ENCODE measurements at regions not wholly inside any gene's neighbourhood (a gene's known extent, or its start where the extent isn't known, plus 50 kb on each side); places are given as distances from the start of the nearest gene placed in this dataset.

DNA sequence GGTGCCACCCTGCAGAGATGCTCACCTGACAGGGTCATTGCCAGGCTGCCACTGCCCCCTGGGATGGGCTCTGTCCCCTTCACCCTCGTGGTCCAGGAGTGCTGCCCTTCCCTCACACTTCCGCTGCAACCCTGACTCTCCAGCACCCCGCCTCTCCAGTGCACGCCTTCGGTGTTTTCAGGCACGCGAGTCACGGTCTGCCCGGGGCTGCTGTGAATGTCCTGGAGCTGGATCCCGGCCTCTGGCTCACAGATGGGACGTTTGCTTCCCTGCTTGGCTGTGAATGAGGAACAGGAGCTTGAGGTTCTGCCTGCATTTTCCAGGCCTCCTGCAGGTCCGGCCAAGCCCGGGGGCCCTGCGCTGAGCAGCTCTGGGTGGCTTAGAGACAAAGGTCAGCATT, 343.4 kb downstream of the SMOC2 start:
- TF ChIP-seq POLR2AphosphoS5 (IDR thresholded peaks at IDR 0.05; ENCODE audit: low read depth, low read length) (no peak), POLR2A (IDR thresholded peaks at IDR 0.05; ENCODE audit: low read depth, low read length) (no peak), TAF1 (IDR thresholded peaks at IDR 0.05; ENCODE audit: low read depth, low read length) (no peak), POU2F2 (IDR thresholded peaks at IDR 0.05; ENCODE audit: low read depth, low read length) (no peak)
